HepG2 (cell line): ENCODE measurements at regions not wholly inside any gene's neighbourhood (a gene's known extent, or its start where the extent isn't known, plus 50 kb on each side); places are given as distances from the start of the nearest gene placed in this dataset.

Source experiments
- ATAC-seq: fragments of 200-7000 bp; cut with Tn5 transposase; 3 replicates; pipeline ENCODE4 v1.9.1; 2020; ENCODE audit warnings: mild to moderate bottlenecking, moderate library complexity
- BruUV-seq: library from RNA; stranded (reverse); fragments of 400-500 nt; replicated peaks from 2 replicates; lab custom pipeline; 2021; lab: Mats Ljungman, UMichigan
- CTCF ChIA-PET: fragments of 300-600 bp; formaldehyde crosslinking; extraction: SDS; loops from one replicate; lab custom pipeline; 2021; ENCODE audit warnings: low total read pairs, inconsistent platforms, low intra/inter-chr PET ratio; lab: Yijun Ruan, JAX
- POLR2A ChIA-PET: fragments of 350-600 bp; sonication (Branson Sonifier 250); formaldehyde crosslinking; loops from one replicate; lab custom pipeline; 2020; ENCODE audit warnings: antibody characterized with exemption, inconsistent platforms; lab: Yijun Ruan, JAX
- DNase-seq: peaks from one replicate; pipeline ENCODE4 v3.0.0-alpha.2; 2015; ENCODE audit warnings: low spot score
- FAIRE-seq: peaks from 3 replicates; lab custom pipeline; 2011; peaks lifted over from hg19 to GRCh38; lab: Jason Lieb, UNC
- H2AFZ ChIP-seq: one replicate; pipeline ENCODE4 v1.6.1; 2011; ENCODE audit warnings: low read length, inconsistent platforms
- H3K27ac ChIP-seq: fragments of 300-600 bp; 3 replicates; pipeline ENCODE4 v1.8.0; 2011; ENCODE audit warnings: mixed run types, mild to moderate bottlenecking, mixed read lengths, low read length, inconsistent platforms; ENCODE audit not compliant: insufficient read depth; ENCODE audit errors: extremely low read length
- H3K27me3 ChIP-seq, 2 experiments: fragments of 200-600 bp in 1 of 2; 2 replicates in 1 of 2; 3 replicates in 1 of 2; pipeline versions ENCODE4 v1.6.0 to v1.8.0; 2011; ENCODE audit warnings: low read length in 2 of 2, mild to moderate bottlenecking in 2 of 2, moderate library complexity in 2 of 2, inconsistent platforms in 1 of 2; ENCODE audit not compliant: insufficient read depth in 2 of 2, control insufficient read depth in 1 of 2
- H3K36me3 ChIP-seq, 2 experiments: fragments of 200-600 bp in 1 of 2; replicated peaks in 1 of 2; 2 replicates in 1 of 2; 3 replicates in 1 of 2; pipeline versions ENCODE4 v1.5.1 to v1.8.0; 2011; ENCODE audit warnings: low read length in 2 of 2, inconsistent platforms in 1 of 2; ENCODE audit not compliant: insufficient read depth in 2 of 2, control insufficient read depth in 1 of 2
- H3K4me1 ChIP-seq: 2 replicates; pipeline ENCODE4 v1.5.1; 2012; ENCODE audit warnings: low read length, inconsistent platforms; ENCODE audit not compliant: insufficient read depth
- H3K4me2 ChIP-seq: 2 replicates; pipeline ENCODE4 v1.6.0; 2011; ENCODE audit warnings: low read depth, low read length, inconsistent platforms
- H3K4me3 ChIP-seq, 3 experiments: fragments of 200-600 bp in 1 of 3; sonication (generic), shearing (Covaris generic) in 1 of 3; replicated peaks in 1 of 3; 2 replicates each; pipeline ENCODE4 v1.5.1; 2011 to 2016; ENCODE audit warnings: low read length in 3 of 3, inconsistent platforms in 2 of 3, low read depth in 2 of 3, mild to moderate bottlenecking in 2 of 3, control low read depth in 1 of 3, mixed read lengths in 1 of 3; ENCODE audit not compliant: insufficient read depth in 1 of 3
- H3K79me2 ChIP-seq: one replicate; pipeline ENCODE4 v1.6.1; 2011; ENCODE audit warnings: low read length, inconsistent platforms; ENCODE audit not compliant: insufficient read depth
- H3K9ac ChIP-seq: 2 replicates; pipeline ENCODE4 v1.6.0; 2011; ENCODE audit warnings: mild to moderate bottlenecking, low read depth, low read length, inconsistent platforms; ENCODE audit not compliant: insufficient read depth
- H3K9me3 ChIP-seq: 2 replicates; pipeline ENCODE4 v1.5.1; 2012; ENCODE audit warnings: mild to moderate bottlenecking, low read length
- H4K20me1 ChIP-seq: 2 replicates; pipeline ENCODE4 v1.6.0; 2011; ENCODE audit warnings: inconsistent platforms, mild to moderate bottlenecking, low read length, moderate library complexity; ENCODE audit not compliant: insufficient read depth
- CEBPB ChIP-seq: IDR thresholded peaks from 2 replicates; pipeline ENCODE4 v1.6.1; 2011; ENCODE audit warnings: low read depth, low read length, improper control_type of control experiment, borderline replicate concordance
- CTCF ChIP-seq: sonication (generic); formaldehyde crosslinking; IDR thresholded peaks from 2 replicates; pipeline ENCODE4 v1.5.0; 2020; ENCODE audit warnings: mild to moderate bottlenecking, missing genetic modification reagents, moderate library complexity
- ETV5 ChIP-seq: IDR thresholded peaks from 2 replicates; pipeline ENCODE4 v1.6.1; 2018; ENCODE audit warnings: missing biosample characterization, missing genetic modification reagents, inconsistent platforms, borderline replicate concordance
- MAFF ChIP-seq: IDR thresholded peaks from 2 replicates; pipeline ENCODE4 v1.6.1; 2011; ENCODE audit warnings: low read depth, low read length, improper control_type of control experiment
- MAFK ChIP-seq, 2 experiments: IDR thresholded peaks in 1 of 2; conservative IDR thresholded peaks in 1 of 2; 2 replicates each; pipeline ENCODE4 v1.6.1; 2011; ENCODE audit warnings: improper control_type of control experiment in 2 of 2, low read length in 2 of 2
- PHF20 ChIP-seq: sonication (generic); formaldehyde crosslinking; IDR thresholded peaks from 2 replicates; pipeline ENCODE4 v1.5.0; 2020; ENCODE audit warnings: mild to moderate bottlenecking, missing genetic modification reagents
- RBM22 ChIP-seq: fragments of 200-400 bp; formaldehyde crosslinking; optimal IDR thresholded peaks from 2 replicates; pipeline ENCODE3; 2017; ENCODE audit warnings: mild to moderate bottlenecking, low read length, moderate library complexity
- ZBTB21 ChIP-seq: sonication (generic); formaldehyde crosslinking; IDR thresholded peaks from 2 replicates; pipeline ENCODE4 v1.4.0; 2020; ENCODE audit warnings: missing genetic modification reagents
- ZNF501 ChIP-seq: sonication (generic); formaldehyde crosslinking; IDR thresholded peaks from 2 replicates; pipeline ENCODE4 v1.5.1; 2020; ENCODE audit warnings: mild to moderate bottlenecking, moderate library complexity, missing genetic modification reagents
- ZNF639 ChIP-seq: conservative IDR thresholded peaks from 2 replicates; pipeline ENCODE4 v1.6.1; 2018; ENCODE audit warnings: missing genetic modification reagents
- WGBS: methylation state at CpG from one replicate; pipeline ENCODE4 v1.1.6; 2017; ENCODE audit warnings: low lambda C conversion rate; 5-methylcytosine and 5-hydroxymethylcytosine counted together
- in situ Hi-C: cut with HindIII; loops from 2 replicates; pipeline ENCODE4 v1.10.0; 2017; ENCODE audit warnings: low pct_unique_long_range_greater_than_20kb; ENCODE audit not compliant: extremely low pct_ligation_motif_present
- intact Hi-C: fragments of 100-400 bp; cut with micrococcal nuclease; formaldehyde crosslinking; loops from one replicate; pipeline ENCODE4 v1.10.0; 2022; ENCODE audit not compliant: unreplicated experiment

GRCh38 chr4:81913427-81913879 is 441.7 kb upstream of the RASGEF1B start (continued):
- TF ChIP-seq CTCF (CRISPR knock-in tag) = peak; percentile 71

GRCh38 chr4:81912376-81913030 is 440.8 kb upstream of the RASGEF1B start:
- Histone ChIP-seq H4K20me1 (no peaks in the 10 kb centered on the region), H3K4me3 (no peak overlapping the region), H3K9ac (no peak overlapping the region), H3K27me3 (no peaks in the 10 kb centered on the region), H3K79me2 (no peaks in the 10 kb centered on the region), H3K36me3 (no peaks in the 10 kb centered on the region)
- CTCF ChIA-PET = interaction anchor here (1.2 kb wide), 1 partner anchor 445 kb away, joined by 3 read pairs; no protein-coding TSS in a partner anchor
- intact Hi-C loops = loop anchor here (10.0 kb wide), 1 partner anchor 292 kb away; no protein-coding TSS in a partner anchor
- TF ChIP-seq ZNF501 (CRISPR knock-in tag) = no peak
- peak; percentile 63; the same call in 1 of the 2 replicates for TF ChIP-seq CEBPB
- TF ChIP-seq, all 625 proteins: peak for 1
- ATAC-seq = no peak
- no peaks in the 10 kb centered on the region for H3K4me1 ChIP-seq
- no peak overlapping the region for H3K27ac ChIP-seq
- DNase-seq = no peak
- no TSS peak for BruUV-seq
- H3K9me3 ChIP-seq = no peaks in the 10 kb centered on the region
- no peak for FAIRE-seq
- H2AFZ ChIP-seq = no peak overlapping the region
- POLR2A ChIA-PET = no interaction called here
- 0% methylated on average over 1 of the region's 1 CpG for WGBS
- H3K4me2 ChIP-seq = no peak overlapping the region
- in situ Hi-C loops = no loop called here

GRCh38 chr4:81906905-81907304 is 435.2 kb upstream of the RASGEF1B start:
- WGBS = 69% methylated on average over 1 of the region's 1 CpG
- CTCF ChIA-PET = no interaction called here

More at GRCh38 chr4:81906905-81907304, 435.2 kb upstream of the RASGEF1B start:
- Histone ChIP-seq H3K9me3 (no peaks in the 10 kb centered on the region), H4K20me1 (no peaks in the 10 kb centered on the region), H3K9ac (no peak overlapping the region), H3K4me3 (no peak overlapping the region), H2AFZ (no peak overlapping the region), H3K79me2 (no peaks in the 10 kb centered on the region), H3K4me2 (no peak overlapping the region), H3K36me3 (no peaks in the 10 kb centered on the region), H3K4me1 (no peaks in the 10 kb centered on the region), H3K27ac (no peak overlapping the region), H3K27me3 (no peaks in the 10 kb centered on the region)
- intact Hi-C loops (no loop called here), in situ Hi-C loops (no loop called here)
- BruUV-seq = no TSS peak
- FAIRE-seq = no peak
- POLR2A ChIA-PET = no interaction called here
- no peak for ATAC-seq
- no peak for DNase-seq
- TF ChIP-seq ZNF639 (CRISPR knock-in tag) (no peak), MAFK (conservative IDR thresholded peaks at IDR 0.05 in 1 of 2, IDR thresholded peaks at IDR 0.05 in 1 of 2; ENCODE audit: low read length in 2 of 2) (peak in 1 of 2 experiments; percentile 66; a peak in 3 of 4 replicates), ZBTB21 (CRISPR knock-in tag) (no peak), ETV5 (no peak), RBM22 (no peak), PHF20 (CRISPR knock-in tag) (no peak), MAFF (peak; percentile 58)
